GM12878 (cell line): ENCODE measurements at regions not wholly inside any gene's neighbourhood (a gene's known extent, or its start where the extent isn't known, plus 50 kb on each side); places are given as distances from the start of the nearest gene placed in this dataset.

ENCODE experiments used
- ATAC-seq: fragments of 200-7000 bp; cut with Tn5 transposase; 3 replicates; pipeline ENCODE4 v1.9.1; 2020; ENCODE audit warnings: mild to moderate bottlenecking, moderate library complexity
- BruUV-seq: library from RNA; stranded (reverse); fragments of 400-500 nt; replicated peaks from 2 replicates; lab custom pipeline; 2021; lab: Mats Ljungman, UMichigan
- CTCF ChIA-PET: fragments of 300-600 bp; sonication (Branson Sonifier 250); formaldehyde crosslinking; extraction: SDS; loops from one replicate; lab custom pipeline; 2021; ENCODE audit warnings: inconsistent platforms; lab: Yijun Ruan, JAX
- POLR2A ChIA-PET: fragments of 350-600 bp; formaldehyde crosslinking; extraction: SDS; loops from one replicate; lab custom pipeline; 2021; ENCODE audit warnings: inconsistent platforms; lab: Charles Lee
- RAD21 ChIA-PET: fragments of 300-600 bp; sonication (Branson Sonifier 250); formaldehyde crosslinking; loops from one replicate; lab custom pipeline; 2023; ENCODE audit warnings: antibody characterized with exemption; ENCODE audit not compliant: unreplicated experiment; lab: Charles Lee
- SMC1A ChIA-PET: fragments of 300-600 bp; sonication (Branson Sonifier 250); formaldehyde crosslinking; loops from one replicate; lab custom pipeline; 2023; ENCODE audit not compliant: unreplicated experiment, uncharacterized antibody; lab: Charles Lee
- DNase-seq: peaks from one replicate; pipeline ENCODE4 v3.0.0-alpha.2; 2011; ENCODE audit warnings: low read depth, low spot score
- FAIRE-seq: peaks from 3 replicates; lab custom pipeline; 2011; peaks lifted over from hg19 to GRCh38; lab: Jason Lieb, UNC
- H2AFZ ChIP-seq: 2 replicates; pipeline ENCODE4 v1.6.0; 2011; ENCODE audit warnings: low read depth, low read length, control low read depth; ENCODE audit not compliant: control insufficient read depth
- H3K27ac ChIP-seq: 2 replicates; pipeline ENCODE4 v1.5.1; 2011; ENCODE audit warnings: control low read depth; ENCODE audit not compliant: control insufficient read depth, insufficient read depth
- H3K27me3 ChIP-seq, 2 experiments: replicated peaks in 1 of 2; 2 replicates each; pipeline versions ENCODE4 v1.6.0 to v1.6.1; 2011; ENCODE audit warnings: low read length in 1 of 2; ENCODE audit not compliant: control insufficient read depth in 2 of 2, insufficient read depth in 2 of 2
- H3K36me3 ChIP-seq, 2 experiments: 2 replicates each; pipeline ENCODE4 v1.5.1; 2011; ENCODE audit warnings: low read length in 1 of 2; ENCODE audit not compliant: control insufficient read depth in 2 of 2, insufficient read depth in 2 of 2
- H3K4me1 ChIP-seq: 2 replicates; pipeline ENCODE4 v1.6.1; 2011; ENCODE audit warnings: mild to moderate bottlenecking, low read length, moderate library complexity, mixed read lengths; ENCODE audit not compliant: control insufficient read depth, insufficient read depth
- H3K4me2 ChIP-seq: 2 replicates; pipeline ENCODE4 v1.6.0; 2011; ENCODE audit warnings: control low read depth; ENCODE audit not compliant: control insufficient read depth, insufficient read depth
- H3K4me3 ChIP-seq: fragments of 200-600 bp; sonication (generic); 2 replicates; pipeline ENCODE4 v1.5.1; 2016
- H3K79me2 ChIP-seq: 2 replicates; pipeline ENCODE4 v1.6.0; 2011; ENCODE audit warnings: low read length; ENCODE audit not compliant: control insufficient read depth, insufficient read depth
- H3K9ac ChIP-seq: 2 replicates; pipeline ENCODE4 v1.8.0; 2011; ENCODE audit warnings: low read length, control low read depth, mixed read lengths; ENCODE audit not compliant: control insufficient read depth, insufficient read depth
- H3K9me3 ChIP-seq: replicated peaks from 3 replicates; pipeline ENCODE4 v1.5.1; 2011; ENCODE audit warnings: mild to moderate bottlenecking, low read length; ENCODE audit not compliant: control insufficient read depth, insufficient read depth
- H4K20me1 ChIP-seq: 2 replicates; pipeline ENCODE4 v1.6.0; 2011; ENCODE audit not compliant: control insufficient read depth, insufficient read depth
- BACH1 ChIP-seq: fragments of 450-650 bp; IDR thresholded peaks from 2 replicates; pipeline ENCODE4 v1.6.1; 2017; ENCODE audit warnings: mild to moderate bottlenecking, borderline replicate concordance
- BCL3 ChIP-seq: IDR thresholded peaks from 2 replicates; pipeline ENCODE4 v1.6.1; 2011; ENCODE audit warnings: borderline replicate concordance, low read depth, mild to moderate bottlenecking, moderate library complexity, low read length; ENCODE audit not compliant: insufficient read depth, poor library complexity, severe bottlenecking
- CHD2 ChIP-seq: IDR thresholded peaks from 2 replicates; pipeline ENCODE4 v1.6.1; 2011; ENCODE audit warnings: low read depth, low read length, improper control_type of control experiment, borderline replicate concordance
- E4F1 ChIP-seq: fragments of 450-650 bp; IDR thresholded peaks from 2 replicates; pipeline ENCODE4 v1.6.1; 2018; ENCODE audit warnings: borderline replicate concordance, mild to moderate bottlenecking; ENCODE audit not compliant: partially characterized antibody
- HCFC1 ChIP-seq: fragments of 150-350 bp; IDR thresholded peaks from 2 replicates; pipeline ENCODE4 v1.6.1; 2014; ENCODE audit warnings: low read length
- KAT2A ChIP-seq: conservative IDR thresholded peaks from 2 replicates; pipeline ENCODE4 v1.6.1; 2011; ENCODE audit warnings: low read depth, low read length; ENCODE audit not compliant: control insufficient read depth
- KDM1A ChIP-seq: fragments of 200-600 bp; sonication (generic); IDR thresholded peaks from 2 replicates; pipeline ENCODE4 v1.6.1; 2016; ENCODE audit warnings: borderline replicate concordance
- MXI1 ChIP-seq: fragments of 150-350 bp; IDR thresholded peaks from 2 replicates; pipeline ENCODE4 v1.6.1; 2011; ENCODE audit warnings: low read depth, mild to moderate bottlenecking, inconsistent platforms, low read length, improper control_type of control experiment
- NBN ChIP-seq: fragments of 450-650 bp; IDR thresholded peaks from 2 replicates; pipeline ENCODE4 v1.6.1; 2016
- PKNOX1 ChIP-seq: fragments of 450-650 bp; IDR thresholded peaks from 2 replicates; pipeline ENCODE4 v1.6.1; 2016; ENCODE audit warnings: mild to moderate bottlenecking
- RAD51 ChIP-seq: fragments of 450-650 bp; IDR thresholded peaks from 2 replicates; pipeline ENCODE4 v1.6.1; 2016; ENCODE audit warnings: moderate library complexity, mild to moderate bottlenecking, inconsistent platforms
- SPI1 ChIP-seq: IDR thresholded peaks from 2 replicates; pipeline ENCODE4 v1.6.1; 2011; ENCODE audit warnings: low read depth, mild to moderate bottlenecking, low read length, moderate library complexity, borderline replicate concordance; ENCODE audit not compliant: insufficient read depth
- ZNF274 ChIP-seq: IDR thresholded peaks from one replicate; pipeline ENCODE4 v1.8.0; 2011; ENCODE audit not compliant: insufficient read length, insufficient read depth
- ZSCAN29 ChIP-seq: fragments of 450-650 bp; IDR thresholded peaks from 2 replicates; pipeline ENCODE4 v1.6.1; 2017; ENCODE audit warnings: mild to moderate bottlenecking, moderate library complexity
- WGBS: methylation state at CpG from one replicate; pipeline ENCODE4 v1.1.6; 2016; ENCODE audit warnings: low lambda C conversion rate; ENCODE audit not compliant: insufficient replicate concordance, insufficient coverage; ENCODE audit errors: missing lambda C conversion rate; 5-methylcytosine and 5-hydroxymethylcytosine counted together
- in situ Hi-C: fragments of 300-500 bp; cut with MboI; formaldehyde crosslinking; loops from 9 replicates; pipeline ENCODE4 v1.14.3; 2018; ENCODE audit warnings: mixed read lengths
- intact Hi-C: fragments of 100-400 bp; cut with micrococcal nuclease; formaldehyde crosslinking; loops from one replicate; pipeline ENCODE4 v1.14.2; 2022; ENCODE audit not compliant: unreplicated experiment

GRCh38 chr14:27145170-27145569 is 547.3 kb upstream of the NOVA1 start:
- intact Hi-C loops (no loop called here), in situ Hi-C loops (no loop called here)
- H3K9me3 ChIP-seq: no peaks in the 10 kb centered on the region
- no peak overlapping the region for H3K9ac ChIP-seq
- ATAC-seq: no peak
- BruUV-seq: no TSS peak
- FAIRE-seq: no peak
- H3K27me3 ChIP-seq: no peaks in the 10 kb centered on the region
- RAD21 ChIA-PET: no interaction called here
- H4K20me1 ChIP-seq: no peaks in the 10 kb centered on the region
- H3K79me2 ChIP-seq: no peaks in the 10 kb centered on the region
- no peak for TF ChIP-seq RAD51
- no peak for TF ChIP-seq ZNF274
- TF ChIP-seq E4F1: no peak
- no peak for TF ChIP-seq BCL3
- no peak for TF ChIP-seq CHD2
- no peak for TF ChIP-seq KAT2A
- no peak for TF ChIP-seq KDM1A
- no peak for TF ChIP-seq HCFC1
- no peak for TF ChIP-seq NBN
- TF ChIP-seq SPI1: no peak
- TF ChIP-seq BACH1: no peak
- TF ChIP-seq PKNOX1: no peak
- no peak for TF ChIP-seq MXI1
- no peak for TF ChIP-seq ZSCAN29
- H3K27ac ChIP-seq: no peak overlapping the region
- 0% methylated on average over 1 of the region's 1 CpG for WGBS
- DNase-seq: no peak
- H2AFZ ChIP-seq: no peak overlapping the region
- no peaks in the 10 kb centered on the region for H3K4me1 ChIP-seq
- H3K36me3 ChIP-seq: no peaks in the 10 kb centered on the region
- SMC1A ChIA-PET: no interaction called here
- POLR2A ChIA-PET: no interaction called here
- no peak overlapping the region for H3K4me3 ChIP-seq
- no peak overlapping the region for H3K4me2 ChIP-seq
- CTCF ChIA-PET: no interaction called here
